ENCODE measurements at regions not wholly inside any gene's neighbourhood (a gene's known extent, or its start where the extent isn't known, plus 50 kb on each side); places are given as distances from the start of the nearest gene placed in this dataset.

DNA sequence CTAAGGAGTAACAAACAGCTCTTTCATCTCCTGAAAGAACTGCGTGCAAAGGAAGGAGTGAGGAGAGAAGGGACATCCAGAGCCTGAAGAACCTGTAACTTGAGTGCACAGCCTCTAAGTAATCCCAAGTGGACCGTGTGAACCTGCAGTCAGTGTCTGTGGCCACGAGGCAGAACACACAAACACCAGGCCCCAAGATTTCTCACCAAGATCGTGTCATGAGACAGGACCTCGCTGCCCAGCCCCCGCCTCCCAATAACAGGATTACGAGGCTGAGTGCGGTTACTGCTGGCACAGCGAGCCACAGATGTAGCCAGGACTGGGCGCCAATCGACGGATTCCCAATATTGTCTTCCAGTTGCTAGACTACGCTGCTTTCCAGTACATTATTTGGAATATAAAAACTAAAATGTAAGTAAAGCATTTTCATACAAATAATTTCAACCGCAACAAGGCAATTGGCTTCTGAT is 101.3 kb upstream of the SLC25A33 start:
- no peaks in the 10 kb centered on the region for H3K9me3 Mint-ChIP-seq
- Histone ChIP-seq H3K23ac (ENCODE audit: insufficient read length, low read depth, low read length) (no peak overlapping the region), H3K9ac (ENCODE audit: extremely low read depth, insufficient read length, low read length) (no peak overlapping the region), H3K4me1 (ENCODE audit: insufficient read depth, low read length) (no peaks in the 10 kb centered on the region; the same call in 1 of the 2 replicates), H2BK120ac (ENCODE audit: low read depth, low read length, poor library complexity, severe bottlenecking) (no peak overlapping the region), H2BK20ac (ENCODE audit: low read depth, low read length, poor library complexity, severe bottlenecking) (no peak overlapping the region), H3K9me3 (ENCODE audit: control insufficient read depth, low read depth, low read length) (no peaks in the 10 kb centered on the region), H3K4me2 (ENCODE audit: insufficient read depth, insufficient read length, low read length) (no peak overlapping the region), H3K79me2 (ENCODE audit: insufficient read depth, low read length) (no peaks in the 10 kb centered on the region), H3K56ac (ENCODE audit: insufficient read length, low read depth, low read length) (no peak overlapping the region), H2AFZ (ENCODE audit: low read length) (no peak overlapping the region), H4K5ac (ENCODE audit: insufficient read length, low read depth, low read length) (no peak overlapping the region), H3T11ph (ENCODE audit: low read length) (no peak overlapping the region), H3K79me1 (ENCODE audit: insufficient read depth, low read depth, low read length, poor library complexity, severe bottlenecking) (no peaks in the 10 kb centered on the region), H4K8ac (replicated peaks; ENCODE audit: insufficient read length, low read depth, low read length) (no peak overlapping the region), H2BK5ac (ENCODE audit: insufficient read length, low read length) (no peak overlapping the region), H2AK5ac (ENCODE audit: insufficient read length, low read length) (no peak overlapping the region), H3K4ac (ENCODE audit: low read depth, low read length) (no peak overlapping the region), H2BK12ac (ENCODE audit: insufficient read length, low read depth, low read length) (no peak overlapping the region), H3K27ac (ENCODE audit: insufficient read length, low read depth, low read length) (no peak overlapping the region), H3K23me2 (ENCODE audit: insufficient read length, low read depth, low read length, poor library complexity, severe bottlenecking) (no peaks in the 10 kb centered on the region), H4K20me1 (ENCODE audit: control insufficient read depth, insufficient read depth, insufficient read length) (no peaks in the 10 kb centered on the region), H3K14ac (ENCODE audit: insufficient read depth, low read length) (no peak overlapping the region), H4K91ac (ENCODE audit: insufficient read length, low read depth, low read length) (no peak overlapping the region), H3K27me3 (ENCODE audit: insufficient read depth, low read length) (no peaks in the 10 kb centered on the region), H2BK15ac (ENCODE audit: low read depth, low read length) (no peak overlapping the region), H3K18ac (ENCODE audit: insufficient read length, low read depth, low read length) (peak overlapping the region; percentile 7)
- H3K4me3 Mint-ChIP-seq = no peak overlapping the region
- no peak for DNase-seq
- TF ChIP-seq, protein P1, sequence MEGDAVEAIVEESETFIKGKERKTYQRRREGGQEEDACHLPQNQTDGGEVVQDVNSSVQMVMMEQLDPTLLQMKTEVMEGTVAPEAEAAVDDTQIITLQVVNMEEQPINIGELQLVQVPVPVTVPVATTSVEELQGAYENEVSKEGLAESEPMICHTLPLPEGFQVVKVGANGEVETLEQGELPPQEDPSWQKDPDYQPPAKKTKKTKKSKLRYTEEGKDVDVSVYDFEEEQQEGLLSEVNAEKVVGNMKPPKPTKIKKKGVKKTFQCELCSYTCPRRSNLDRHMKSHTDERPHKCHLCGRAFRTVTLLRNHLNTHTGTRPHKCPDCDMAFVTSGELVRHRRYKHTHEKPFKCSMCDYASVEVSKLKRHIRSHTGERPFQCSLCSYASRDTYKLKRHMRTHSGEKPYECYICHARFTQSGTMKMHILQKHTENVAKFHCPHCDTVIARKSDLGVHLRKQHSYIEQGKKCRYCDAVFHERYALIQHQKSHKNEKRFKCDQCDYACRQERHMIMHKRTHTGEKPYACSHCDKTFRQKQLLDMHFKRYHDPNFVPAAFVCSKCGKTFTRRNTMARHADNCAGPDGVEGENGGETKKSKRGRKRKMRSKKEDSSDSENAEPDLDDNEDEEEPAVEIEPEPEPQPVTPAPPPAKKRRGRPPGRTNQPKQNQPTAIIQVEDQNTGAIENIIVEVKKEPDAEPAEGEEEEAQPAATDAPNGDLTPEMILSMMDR (conservative IDR thresholded peaks at IDR 0.05) = no peak
- H3K27ac Mint-ChIP-seq = peak overlapping the region in 1 of 3 experiments; percentile 28; a peak in 1 of 7 replicates
- WGBS (ENCODE audit: extremely low coverage, insufficient read length, low lambda C conversion rate) = no CpG with 5 or more reads among the region's 14 CpGs
- no peaks in the 10 kb centered on the region for H3K36me3 Mint-ChIP-seq (ENCODE audit: insufficient read depth in 1 of 3, low read depth in 3 of 3)
- H3K27me3 Mint-ChIP-seq (ENCODE audit: low read depth) = peaks cover 17% of the 10 kb centered on the region
- H3K4me1 Mint-ChIP-seq = peaks cover 6 to 20% of the 10 kb centered on the region in 2 experiments; a peak in 3 of 4 replicates

Data from H9 (cell line).